Endothelial cell of umbilical vein (primary cell): ENCODE measurements at regions not wholly inside any gene's neighbourhood (a gene's known extent, or its start where the extent isn't known, plus 50 kb on each side); places are given as distances from the start of the nearest gene placed in this dataset.

Experiments used
- BruUV-seq: library from RNA; stranded (reverse); fragments of 400-500 nt; replicated peaks from 2 replicates; lab custom pipeline; 2021; lab: Mats Ljungman, UMichigan
- CTCF ChIA-PET: fragments of 300-600, 350-600 bp; sonication (Branson Sonifier 250); formaldehyde crosslinking; loops from one replicate; lab custom pipeline; 2021; ENCODE audit warnings: antibody characterized with exemption, inconsistent platforms; lab: Charles Lee
- POLR2A ChIA-PET: fragments of 300-600, 350-600 bp; sonication (Branson Sonifier 250); formaldehyde crosslinking; loops from one replicate; lab custom pipeline; 2021; ENCODE audit warnings: antibody characterized with exemption, inconsistent platforms; lab: Charles Lee
- DNase-seq: peaks from one replicate; pipeline ENCODE4 v3.0.0-alpha.2; 2011; ENCODE audit warnings: low read depth, low spot score
- FAIRE-seq: peaks from 2 replicates; lab custom pipeline; 2011; peaks lifted over from hg19 to GRCh38; lab: Jason Lieb, UNC
- H2AFZ ChIP-seq: 2 replicates; pipeline ENCODE4 v1.6.0; 2012; ENCODE audit warnings: low read depth, low read length, control low read depth, inconsistent platforms
- H3K27ac ChIP-seq: 2 replicates; pipeline ENCODE4 v1.5.1; 2011; ENCODE audit warnings: low read depth, mild to moderate bottlenecking, control low read depth, low read length, moderate library complexity; ENCODE audit not compliant: insufficient read depth
- H3K27me3 ChIP-seq, 2 experiments: 2 replicates each; pipeline versions ENCODE4 v1.6.0 to v1.6.1; 2011; ENCODE audit warnings: low read length in 2 of 2, mixed read lengths in 1 of 2; ENCODE audit not compliant: control insufficient read depth in 2 of 2, insufficient read depth in 2 of 2
- H3K36me3 ChIP-seq, 2 experiments: 2 replicates in 1 of 2; 3 replicates in 1 of 2; pipeline ENCODE4 v1.5.1; 2011; ENCODE audit warnings: low read length in 2 of 2, mild to moderate bottlenecking in 1 of 2, moderate library complexity in 1 of 2; ENCODE audit not compliant: control insufficient read depth in 2 of 2, insufficient read depth in 2 of 2; ENCODE audit errors: extremely low read depth in 1 of 2
- H3K4me1 ChIP-seq: 3 replicates; pipeline ENCODE4 v1.5.1; 2011; ENCODE audit warnings: mild to moderate bottlenecking, low read length; ENCODE audit not compliant: control insufficient read depth, insufficient read depth; ENCODE audit errors: extremely low read depth
- H3K4me2 ChIP-seq: 2 replicates; pipeline ENCODE4 v1.6.1; 2011; ENCODE audit warnings: low read length, control low read depth, mixed read lengths; ENCODE audit not compliant: insufficient read depth
- H3K4me3 ChIP-seq, 3 experiments: fragments of 200-600 bp in 1 of 3; sonication (generic), shearing (Covaris generic) in 1 of 3; replicated peaks in 1 of 3; 2 replicates each; pipeline ENCODE4 v1.5.1; 2011 to 2016; ENCODE audit warnings: control low read depth in 3 of 3, low read length in 3 of 3, mild to moderate bottlenecking in 2 of 3, inconsistent platforms in 1 of 3, low read depth in 1 of 3, moderate library complexity in 1 of 3; ENCODE audit not compliant: insufficient read depth in 1 of 3
- H3K79me2 ChIP-seq: 2 replicates; pipeline ENCODE4 v1.6.0; 2012; ENCODE audit warnings: low read length, inconsistent platforms; ENCODE audit not compliant: control insufficient read depth, insufficient read depth
- H3K9ac ChIP-seq: replicated peaks from 2 replicates; pipeline ENCODE3; 2011; ENCODE audit warnings: low read length, control low read depth; ENCODE audit not compliant: insufficient read depth; ENCODE audit errors: extremely low read depth
- H3K9me1 ChIP-seq: replicated peaks from 3 replicates; pipeline ENCODE4 v1.6.0; 2011; ENCODE audit warnings: mild to moderate bottlenecking, low read length; ENCODE audit not compliant: control insufficient read depth, insufficient read depth; ENCODE audit errors: extremely low read depth
- H3K9me3 ChIP-seq: replicated peaks from 2 replicates; pipeline ENCODE4 v1.5.1; 2012; ENCODE audit warnings: low read length, inconsistent platforms; ENCODE audit not compliant: control insufficient read depth, insufficient read depth
- H4K20me1 ChIP-seq: replicated peaks from 2 replicates; pipeline ENCODE3; 2011; ENCODE audit warnings: mild to moderate bottlenecking, low read length; ENCODE audit not compliant: control insufficient read depth, insufficient read depth; ENCODE audit errors: extremely low read depth
- EZH2 ChIP-seq: IDR thresholded peaks from 2 replicates; pipeline ENCODE4 v1.6.1; 2012; ENCODE audit warnings: borderline replicate concordance, low read depth, mild to moderate bottlenecking, moderate library complexity, low read length, inconsistent platforms; ENCODE audit not compliant: severe bottlenecking
- FOS ChIP-seq: IDR thresholded peaks from 2 replicates; pipeline ENCODE4 v1.6.1; 2011; ENCODE audit warnings: mild to moderate bottlenecking, low read length, moderate library complexity, borderline replicate concordance; ENCODE audit not compliant: insufficient read depth
- GATA2 ChIP-seq: IDR thresholded peaks from 2 replicates; pipeline ENCODE4 v1.7.0; 2011; ENCODE audit warnings: low read depth, mild to moderate bottlenecking, moderate library complexity, mixed read lengths, low read length; ENCODE audit not compliant: insufficient read length, insufficient read depth
- JUN ChIP-seq: IDR thresholded peaks from 2 replicates; pipeline ENCODE4 v1.6.1; 2011; ENCODE audit warnings: borderline replicate concordance, low read depth; ENCODE audit not compliant: insufficient read length, insufficient read depth
- MAX ChIP-seq: IDR thresholded peaks from 2 replicates; pipeline ENCODE4 v1.6.1; 2011; ENCODE audit not compliant: insufficient read depth, insufficient read length
- MYC ChIP-seq: IDR thresholded peaks from one replicate; pipeline ENCODE4 v1.6.1; 2011; ENCODE audit warnings: mild to moderate bottlenecking, low read depth, low read length
- POLR2A ChIP-seq: IDR thresholded peaks from 2 replicates; pipeline ENCODE4 v1.6.1; 2012; ENCODE audit warnings: low read depth, mild to moderate bottlenecking, control low read depth, low read length
- POLR2AphosphoS5 ChIP-seq: IDR thresholded peaks from 2 replicates; pipeline ENCODE4 v1.6.1; 2012; ENCODE audit warnings: low read depth, mild to moderate bottlenecking, control low read depth, low read length, moderate library complexity; ENCODE audit not compliant: insufficient read depth
- dilution Hi-C: fragments of 300-500 bp; cut with MboI; formaldehyde crosslinking; loops from one replicate; pipeline ENCODE4 v1.15.0; 2019; ENCODE audit warnings: low sequenced_read_pairs; ENCODE audit not compliant: extremely low pct_ligation_motif_present
- intact Hi-C: fragments of 100-400 bp; cut with micrococcal nuclease; formaldehyde crosslinking; loops from one replicate; pipeline ENCODE4 v1.10.0; 2022
- TF ChIP-seq, protein P1 (sequence below), 2 donors: IDR thresholded peaks; 1 replicate in 1 of 2; 2 replicates in 1 of 2; pipeline ENCODE4 v1.5.1; 2011; ENCODE audit warnings: low read length in 2 of 2, mild to moderate bottlenecking in 2 of 2, moderate library complexity in 2 of 2, control low read depth in 1 of 2, inconsistent platforms in 1 of 2, low read depth in 1 of 2; ENCODE audit not compliant: insufficient read depth in 1 of 2; ENCODE audit errors: extremely low read depth in 1 of 2

DNA sequence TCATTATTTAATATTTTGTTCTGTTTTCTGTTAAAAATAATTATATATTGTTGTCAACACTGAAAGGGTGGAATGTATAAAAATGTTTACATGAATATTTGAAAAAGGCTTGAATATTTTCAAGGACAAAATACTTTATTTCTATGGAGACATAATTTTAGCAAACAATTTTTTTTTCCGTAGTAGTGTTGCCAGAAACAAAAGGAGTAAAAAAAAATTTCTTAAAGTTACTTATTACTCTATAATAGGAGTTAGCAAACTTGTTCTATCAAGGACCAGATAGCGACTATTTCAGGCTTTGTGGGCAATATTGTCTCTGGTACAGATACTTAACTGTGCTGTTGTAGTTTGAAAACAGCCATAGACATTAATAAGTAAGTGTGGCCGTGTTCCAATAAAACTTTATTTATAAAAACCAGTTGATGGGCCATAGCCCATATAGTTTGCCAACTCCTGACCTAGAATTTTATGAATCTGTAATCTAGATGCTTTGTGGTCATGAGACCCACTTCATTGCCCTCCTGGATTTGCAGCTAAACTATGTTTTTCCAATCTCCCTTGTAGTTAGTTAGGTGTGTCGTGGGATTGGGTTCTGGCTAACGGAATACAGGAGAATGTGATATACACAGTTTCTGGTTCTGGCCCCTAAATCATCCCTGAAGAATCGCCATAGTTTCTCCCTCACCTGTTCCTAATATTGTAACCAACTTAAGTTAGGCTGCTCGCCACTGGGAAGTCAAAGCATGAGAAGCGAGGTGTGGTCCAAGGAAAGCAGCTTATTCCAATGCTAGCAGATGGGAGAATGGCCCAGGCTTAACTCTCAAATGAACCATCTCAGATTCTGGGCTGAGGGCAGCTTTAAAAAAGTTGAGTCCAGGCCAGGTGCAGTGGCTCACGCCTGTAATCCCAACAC lies 153.6 kb downstream of the ABCA8 start:
- dilution Hi-C loops (no loop called here), intact Hi-C loops (no loop called here)
- DNase-seq (no peak), FAIRE-seq (no peak)
- ChIA-PET POLR2A (no interaction called here), CTCF (no interaction called here)
- H2AFZ ChIP-seq, result no peak overlapping the region
- H3K4me2 ChIP-seq, result no peak overlapping the region
- TF ChIP-seq POLR2A, result no peak
- no peaks in the 10 kb centered on the region for H3K27me3 ChIP-seq
- H3K9me3 ChIP-seq, result no peaks in the 10 kb centered on the region
- H3K79me2 ChIP-seq, result no peaks in the 10 kb centered on the region
- no peak overlapping the region for H3K4me3 ChIP-seq
- H3K4me1 ChIP-seq, result no peaks in the 10 kb centered on the region
- BruUV-seq, result no TSS peak
- no peak overlapping the region for H3K27ac ChIP-seq
- peaks cover 2% of the 10 kb centered on the region for H3K9me1 ChIP-seq
- H3K36me3 ChIP-seq, result no peaks in the 10 kb centered on the region
- no peak overlapping the region for H3K9ac ChIP-seq
- H4K20me1 ChIP-seq, result no peaks in the 10 kb centered on the region

- Histone ChIP-seq H3K36me3 (no peaks in the 10 kb centered on the region), H4K20me1 (no peaks in the 10 kb centered on the region), H3K4me2 (no peak overlapping the region), H3K4me1 (no peaks in the 10 kb centered on the region), H3K9me1 (peaks cover 2% of the 10 kb centered on the region), H2AFZ (peak overlapping the region; percentile 33), H3K4me3 (no peak overlapping the region), H3K9me3 (no peaks in the 10 kb centered on the region), H3K79me2 (no peaks in the 10 kb centered on the region), H3K9ac (no peak overlapping the region), H3K27ac (no peak overlapping the region), H3K27me3 (no peaks in the 10 kb centered on the region)
- TF ChIP-seq POLR2A (no peak), MYC (no peak), JUN (no peak), POLR2AphosphoS5 (no peak), MAX (no peak), EZH2 (no peak), GATA2 (no peak), FOS (no peak)
- TF ChIP-seq, protein P1, sequence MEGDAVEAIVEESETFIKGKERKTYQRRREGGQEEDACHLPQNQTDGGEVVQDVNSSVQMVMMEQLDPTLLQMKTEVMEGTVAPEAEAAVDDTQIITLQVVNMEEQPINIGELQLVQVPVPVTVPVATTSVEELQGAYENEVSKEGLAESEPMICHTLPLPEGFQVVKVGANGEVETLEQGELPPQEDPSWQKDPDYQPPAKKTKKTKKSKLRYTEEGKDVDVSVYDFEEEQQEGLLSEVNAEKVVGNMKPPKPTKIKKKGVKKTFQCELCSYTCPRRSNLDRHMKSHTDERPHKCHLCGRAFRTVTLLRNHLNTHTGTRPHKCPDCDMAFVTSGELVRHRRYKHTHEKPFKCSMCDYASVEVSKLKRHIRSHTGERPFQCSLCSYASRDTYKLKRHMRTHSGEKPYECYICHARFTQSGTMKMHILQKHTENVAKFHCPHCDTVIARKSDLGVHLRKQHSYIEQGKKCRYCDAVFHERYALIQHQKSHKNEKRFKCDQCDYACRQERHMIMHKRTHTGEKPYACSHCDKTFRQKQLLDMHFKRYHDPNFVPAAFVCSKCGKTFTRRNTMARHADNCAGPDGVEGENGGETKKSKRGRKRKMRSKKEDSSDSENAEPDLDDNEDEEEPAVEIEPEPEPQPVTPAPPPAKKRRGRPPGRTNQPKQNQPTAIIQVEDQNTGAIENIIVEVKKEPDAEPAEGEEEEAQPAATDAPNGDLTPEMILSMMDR (IDR thresholded peaks at IDR 0.05; ENCODE audit: extremely low read depth in 1 of 2, insufficient read depth in 1 of 2, low read depth in 1 of 2, low read length in 2 of 2), result no peak
- intact Hi-C loops, result no loop called here
- FAIRE-seq (no peak), DNase-seq (no peak)
- dilution Hi-C loops, result no loop called here
- CTCF ChIA-PET, result no interaction called here
- no TSS peak for BruUV-seq
- POLR2A ChIA-PET, result no interaction called here
These were observed 154.4 kb downstream of the ABCA8 start for GRCh38 chr17:68800751-68801150.
